ENCODE measurements at regions not wholly inside any gene's neighbourhood (a gene's known extent, or its start where the extent isn't known, plus 50 kb on each side); places are given as distances from the start of the nearest gene placed in this dataset.

DNA sequence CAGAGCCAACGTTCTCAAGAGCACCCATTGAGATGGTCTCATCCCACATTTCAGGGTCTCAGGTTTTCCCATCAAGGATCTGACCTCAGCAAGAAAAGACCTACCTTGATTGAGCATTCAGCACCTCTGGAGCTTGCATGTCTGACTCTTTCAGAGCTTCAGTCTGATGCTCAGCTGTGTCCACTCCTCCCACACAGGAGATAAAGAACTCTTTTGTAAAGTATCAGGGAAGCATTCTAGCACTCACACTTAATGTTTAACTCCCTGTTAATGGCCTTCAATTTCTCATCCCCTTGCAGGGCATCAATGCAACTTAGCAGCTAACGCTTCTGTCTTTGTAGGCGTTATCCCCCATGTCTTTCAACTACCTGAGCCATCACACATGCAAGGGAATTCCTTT is 124.1 kb downstream of the GALC start:
- H4K20me1 ChIP-seq (ENCODE audit: insufficient read depth, low read length): no peaks in the 10 kb centered on the region
- H3K4me2 ChIP-seq (ENCODE audit: low read depth, low read length): no peak overlapping the region
- no peak for DNase-seq
- H3F3A ChIP-seq (ENCODE audit: insufficient read depth, low read length): no peaks in the 10 kb centered on the region
- no peak overlapping the region for H2AFZ ChIP-seq (ENCODE audit: low read length)
- no peak overlapping the region for H3K9ac ChIP-seq (ENCODE audit: low read length)
- H3K4me1 ChIP-seq (ENCODE audit: low read length): no peaks in the 10 kb centered on the region
- no peaks in the 10 kb centered on the region for H3K36me3 ChIP-seq (replicated peaks; ENCODE audit: insufficient read depth, low read length)
- H3K27me3 ChIP-seq (replicated peaks; ENCODE audit: insufficient read depth, low read length): no peaks in the 10 kb centered on the region
- no peaks in the 10 kb centered on the region for H3K9me3 ChIP-seq (replicated peaks; ENCODE audit: insufficient read depth, low read length)
- TF ChIP-seq EZH2phosphoT487 (IDR thresholded peaks at IDR 0.05; ENCODE audit: low read length): no peak
- TF ChIP-seq EZH2 (optimal IDR thresholded peaks at IDR 0.05; ENCODE audit: low read depth, low read length): no peak
- TF ChIP-seq, protein P1, sequence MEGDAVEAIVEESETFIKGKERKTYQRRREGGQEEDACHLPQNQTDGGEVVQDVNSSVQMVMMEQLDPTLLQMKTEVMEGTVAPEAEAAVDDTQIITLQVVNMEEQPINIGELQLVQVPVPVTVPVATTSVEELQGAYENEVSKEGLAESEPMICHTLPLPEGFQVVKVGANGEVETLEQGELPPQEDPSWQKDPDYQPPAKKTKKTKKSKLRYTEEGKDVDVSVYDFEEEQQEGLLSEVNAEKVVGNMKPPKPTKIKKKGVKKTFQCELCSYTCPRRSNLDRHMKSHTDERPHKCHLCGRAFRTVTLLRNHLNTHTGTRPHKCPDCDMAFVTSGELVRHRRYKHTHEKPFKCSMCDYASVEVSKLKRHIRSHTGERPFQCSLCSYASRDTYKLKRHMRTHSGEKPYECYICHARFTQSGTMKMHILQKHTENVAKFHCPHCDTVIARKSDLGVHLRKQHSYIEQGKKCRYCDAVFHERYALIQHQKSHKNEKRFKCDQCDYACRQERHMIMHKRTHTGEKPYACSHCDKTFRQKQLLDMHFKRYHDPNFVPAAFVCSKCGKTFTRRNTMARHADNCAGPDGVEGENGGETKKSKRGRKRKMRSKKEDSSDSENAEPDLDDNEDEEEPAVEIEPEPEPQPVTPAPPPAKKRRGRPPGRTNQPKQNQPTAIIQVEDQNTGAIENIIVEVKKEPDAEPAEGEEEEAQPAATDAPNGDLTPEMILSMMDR (IDR thresholded peaks at IDR 0.05; ENCODE audit: low read length): no peak
- no peak overlapping the region for H3K27ac ChIP-seq (ENCODE audit: low read length)
- no peaks in the 10 kb centered on the region for H3K9me2 ChIP-seq (replicated peaks; ENCODE audit: insufficient read depth, low read length)
- H3K4me3 ChIP-seq (ENCODE audit: low read length): no peak overlapping the region
- no peaks in the 10 kb centered on the region for H3K79me2 ChIP-seq (ENCODE audit: low read length)

DNA sequence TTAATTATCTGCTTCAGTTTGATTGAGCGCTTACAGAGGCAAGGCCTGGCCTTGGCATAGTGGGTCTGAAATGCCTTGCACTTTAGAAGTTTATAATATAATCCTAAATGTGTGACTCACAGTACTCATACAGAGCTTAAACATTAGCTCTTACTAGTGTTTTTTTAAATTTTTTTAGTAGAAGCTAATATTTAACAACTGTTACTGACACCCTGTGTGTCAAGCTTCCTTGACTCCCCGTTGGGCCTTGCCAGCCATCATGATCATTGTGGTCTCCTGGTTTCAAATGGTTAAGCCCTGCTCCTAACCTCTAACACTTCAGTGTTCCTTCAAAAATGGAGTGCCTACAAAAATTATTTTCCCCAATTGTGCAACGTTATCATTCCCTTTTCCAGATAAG is 126.9 kb downstream of the GALC start:
- H3K36me3 ChIP-seq (replicated peaks; ENCODE audit: insufficient read depth, low read length): no peaks in the 10 kb centered on the region
- no peak for TF ChIP-seq EZH2phosphoT487 (IDR thresholded peaks at IDR 0.05; ENCODE audit: low read length)
- TF ChIP-seq, protein P1 (IDR thresholded peaks at IDR 0.05; ENCODE audit: low read length): no peak
- no peak for TF ChIP-seq EZH2 (optimal IDR thresholded peaks at IDR 0.05; ENCODE audit: low read depth, low read length)
- DNase-seq: no peak

DNA sequence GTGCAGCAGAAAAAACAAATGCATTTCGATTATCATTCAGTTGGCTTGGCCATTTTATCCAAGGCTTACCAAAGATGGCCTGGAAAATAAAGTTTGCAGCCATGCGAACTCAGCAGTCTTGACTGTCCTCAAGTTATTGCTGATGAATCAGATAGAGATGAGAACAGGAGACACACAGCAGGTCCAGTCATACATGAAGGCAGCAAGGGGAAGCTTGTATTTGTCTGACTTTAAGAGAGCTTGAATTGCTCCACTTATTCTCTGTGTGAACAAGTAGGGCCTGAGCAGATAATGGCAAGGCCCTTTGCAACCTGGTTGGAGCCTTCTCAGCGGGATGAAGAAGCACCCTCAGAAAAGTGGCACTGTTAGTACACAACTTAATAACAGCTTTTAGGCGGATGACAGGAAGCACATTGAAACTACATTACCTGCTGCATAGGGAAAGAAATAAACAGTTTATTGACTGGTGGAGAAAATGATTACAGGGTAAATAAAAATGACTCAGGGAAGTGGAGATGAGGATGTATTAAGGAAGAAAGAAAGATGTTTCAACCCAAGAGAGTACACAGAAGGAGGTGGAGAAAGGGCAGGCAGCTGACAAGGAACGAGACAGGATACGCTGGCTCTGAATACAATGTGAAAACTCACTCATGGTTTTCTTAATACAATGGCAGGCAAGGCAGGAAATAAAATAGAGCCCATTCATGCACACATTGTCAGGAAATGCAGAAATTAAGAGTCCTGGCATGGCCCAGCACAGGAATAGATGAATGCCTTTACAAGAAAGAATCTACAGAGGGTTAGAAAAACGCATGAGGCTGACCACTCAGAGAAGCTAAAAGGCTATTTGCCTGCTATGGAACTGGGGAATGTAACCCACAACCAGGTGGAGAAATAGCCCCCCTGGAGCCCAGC is 128.4 kb downstream of the GALC start:
- H2AFZ ChIP-seq (ENCODE audit: low read length): no peak overlapping the region
- H3K4me1 ChIP-seq (ENCODE audit: low read length): no peaks in the 10 kb centered on the region
- no peak for DNase-seq

More for the DNA sequence above, 126.9 kb downstream of the GALC start:
- no peak overlapping the region for H3K4me3 ChIP-seq (ENCODE audit: low read length)
- no peaks in the 10 kb centered on the region for H3K27me3 ChIP-seq (replicated peaks; ENCODE audit: insufficient read depth, low read length)
- no peak overlapping the region for H3K4me2 ChIP-seq (ENCODE audit: low read depth, low read length)
- no peaks in the 10 kb centered on the region for H3K9me2 ChIP-seq (replicated peaks; ENCODE audit: insufficient read depth, low read length)
- H3K79me2 ChIP-seq (ENCODE audit: low read length): no peaks in the 10 kb centered on the region
- no peak overlapping the region for H3K27ac ChIP-seq (ENCODE audit: low read length)
- H4K20me1 ChIP-seq (ENCODE audit: insufficient read depth, low read length): no peaks in the 10 kb centered on the region
- H3K9me3 ChIP-seq (replicated peaks; ENCODE audit: insufficient read depth, low read length): no peaks in the 10 kb centered on the region
- H3K4me1 ChIP-seq (ENCODE audit: low read length): no peaks in the 10 kb centered on the region
- H3K9ac ChIP-seq (ENCODE audit: low read length): no peak overlapping the region
- H3F3A ChIP-seq (ENCODE audit: insufficient read depth, low read length): no peaks in the 10 kb centered on the region
- no peak overlapping the region for H2AFZ ChIP-seq (ENCODE audit: low read length)

More for the DNA sequence above, 128.4 kb downstream of the GALC start:
- Histone ChIP-seq H3K9me3 (replicated peaks; ENCODE audit: insufficient read depth, low read length) (no peaks in the 10 kb centered on the region), H3K27me3 (replicated peaks; ENCODE audit: insufficient read depth, low read length) (no peaks in the 10 kb centered on the region), H3K27ac (ENCODE audit: low read length) (no peak overlapping the region), H3K79me2 (ENCODE audit: low read length) (no peaks in the 10 kb centered on the region), H3K9ac (ENCODE audit: low read length) (no peak overlapping the region), H4K20me1 (ENCODE audit: insufficient read depth, low read length) (no peaks in the 10 kb centered on the region), H3F3A (ENCODE audit: insufficient read depth, low read length) (no peaks in the 10 kb centered on the region), H3K4me2 (ENCODE audit: low read depth, low read length) (no peak overlapping the region), H3K4me3 (ENCODE audit: low read length) (no peak overlapping the region), H3K36me3 (replicated peaks; ENCODE audit: insufficient read depth, low read length) (no peaks in the 10 kb centered on the region), H3K9me2 (replicated peaks; ENCODE audit: insufficient read depth, low read length) (no peaks in the 10 kb centered on the region)
- TF ChIP-seq EZH2phosphoT487 (IDR thresholded peaks at IDR 0.05; ENCODE audit: low read length) (no peak), EZH2 (optimal IDR thresholded peaks at IDR 0.05; ENCODE audit: low read depth, low read length) (no peak)
- TF ChIP-seq, protein P1 (IDR thresholded peaks at IDR 0.05; ENCODE audit: low read length): no peak
